Kidney (tissue), 13 donors: ENCODE measurements at regions not wholly inside any gene's neighbourhood (a gene's known extent, or its start where the extent isn't known, plus 50 kb on each side); places are given as distances from the start of the nearest gene placed in this dataset.

Experiments
- DNase-seq, 5 donors: peaks; one replicate each; pipeline ENCODE4 v3.0.0-alpha.2; 2013 to 2020
- FAIRE-seq: peaks from 2 replicates; lab custom pipeline; 2012; peaks lifted over from hg19 to GRCh38; lab: Jason Lieb, UNC
- H3K27ac ChIP-seq, 2 donors: one replicate each; pipeline ENCODE4 v1.7.0; 2013; ENCODE audit warnings: low read depth in 2 of 2, low read length in 2 of 2, inconsistent platforms in 1 of 2
- H3K27me3 ChIP-seq: one replicate; pipeline ENCODE4 v1.7.1; 2013; ENCODE audit warnings: low read length, inconsistent platforms; ENCODE audit not compliant: control insufficient read depth, insufficient read depth
- H3K36me3 ChIP-seq, 3 donors: one replicate each; pipeline versions ENCODE4 v1.7.0 to v1.7.1; 2013; ENCODE audit warnings: low read length in 3 of 3, control low read depth in 1 of 3, inconsistent platforms in 1 of 3; ENCODE audit not compliant: insufficient read depth in 3 of 3, control insufficient read depth in 2 of 3
- H3K4me1 ChIP-seq, 3 donors: one replicate each; pipeline versions ENCODE4 v1.7.0 to v1.7.1; 2013; ENCODE audit warnings: low read length in 3 of 3, inconsistent platforms in 1 of 3, low read depth in 1 of 3; ENCODE audit not compliant: control insufficient read depth in 2 of 3, insufficient read depth in 2 of 3
- H3K4me3 ChIP-seq, 3 donors: one replicate each; pipeline versions ENCODE4 v1.7.0 to v1.8.1; 2013; ENCODE audit warnings: low read length in 3 of 3, control low read depth in 1 of 3, inconsistent platforms in 1 of 3
- H3K9ac ChIP-seq, 3 donors: one replicate each; pipeline versions ENCODE4 v1.7.0 to v1.7.1; 2013; ENCODE audit warnings: low read length in 3 of 3, control low read depth in 1 of 3, inconsistent platforms in 1 of 3
- H3K9me3 ChIP-seq, 3 donors: one replicate each; pipeline versions ENCODE4 v1.7.0 to v1.7.1; 2013; ENCODE audit warnings: low read length in 3 of 3, control low read depth in 1 of 3, inconsistent platforms in 1 of 3; ENCODE audit not compliant: control insufficient read depth in 2 of 3, insufficient read depth in 1 of 3
- intact Hi-C: fragments of 100-400 bp; cut with DNase I; formaldehyde crosslinking; loops from one replicate; pipeline ENCODE4 v1.11.1; 2022
- TF ChIP-seq, protein P1 (sequence below): IDR thresholded peaks from 3 replicates; pipeline ENCODE4 v1.5.1; 2012; ENCODE audit warnings: mild to moderate bottlenecking, moderate library complexity, borderline replicate concordance; ENCODE audit not compliant: insufficient read depth; ENCODE audit errors: extremely low read depth
- donor health status: control.
- donor health status: control.
- donor health status: control.
- donor health status: control.
- donor health status: control.
- donor health status: DM: yes; HTN: yes; CAD: no.
- donor health status: Normal renal cell carcinoma (clear cell type).

DNA sequence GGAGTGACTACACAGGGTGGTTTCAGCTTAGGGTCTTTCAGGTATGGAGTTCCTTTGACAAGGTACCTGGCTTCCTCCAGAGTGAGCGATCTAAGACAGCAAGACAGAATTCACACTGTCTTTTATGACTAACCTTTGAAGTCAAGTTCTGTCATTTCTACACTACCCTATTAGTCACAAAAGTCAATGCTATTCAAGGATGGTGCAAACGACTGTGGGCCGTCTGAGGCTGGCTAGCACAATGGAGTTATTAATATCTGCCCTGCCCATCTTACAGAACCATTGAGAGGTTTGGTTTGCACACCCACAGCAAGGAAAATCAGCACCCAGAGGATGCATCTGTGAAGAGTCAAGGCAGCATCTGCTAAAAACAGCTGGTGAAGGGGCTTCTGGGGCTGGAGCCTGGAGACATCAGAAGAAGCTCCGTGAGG, 62.9 kb upstream of the XCR1 start:
- FAIRE-seq (no peak), DNase-seq (no peak)
- TF ChIP-seq, protein P1, sequence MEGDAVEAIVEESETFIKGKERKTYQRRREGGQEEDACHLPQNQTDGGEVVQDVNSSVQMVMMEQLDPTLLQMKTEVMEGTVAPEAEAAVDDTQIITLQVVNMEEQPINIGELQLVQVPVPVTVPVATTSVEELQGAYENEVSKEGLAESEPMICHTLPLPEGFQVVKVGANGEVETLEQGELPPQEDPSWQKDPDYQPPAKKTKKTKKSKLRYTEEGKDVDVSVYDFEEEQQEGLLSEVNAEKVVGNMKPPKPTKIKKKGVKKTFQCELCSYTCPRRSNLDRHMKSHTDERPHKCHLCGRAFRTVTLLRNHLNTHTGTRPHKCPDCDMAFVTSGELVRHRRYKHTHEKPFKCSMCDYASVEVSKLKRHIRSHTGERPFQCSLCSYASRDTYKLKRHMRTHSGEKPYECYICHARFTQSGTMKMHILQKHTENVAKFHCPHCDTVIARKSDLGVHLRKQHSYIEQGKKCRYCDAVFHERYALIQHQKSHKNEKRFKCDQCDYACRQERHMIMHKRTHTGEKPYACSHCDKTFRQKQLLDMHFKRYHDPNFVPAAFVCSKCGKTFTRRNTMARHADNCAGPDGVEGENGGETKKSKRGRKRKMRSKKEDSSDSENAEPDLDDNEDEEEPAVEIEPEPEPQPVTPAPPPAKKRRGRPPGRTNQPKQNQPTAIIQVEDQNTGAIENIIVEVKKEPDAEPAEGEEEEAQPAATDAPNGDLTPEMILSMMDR, result no peak
- no peaks in the 10 kb centered on the region for H3K9me3 ChIP-seq
- H3K4me1 ChIP-seq, result no peaks in the 10 kb centered on the region
- H3K27me3 ChIP-seq, result no peaks in the 10 kb centered on the region
- no peak overlapping the region for H3K9ac ChIP-seq
- intact Hi-C loops, result loop anchor here (10.0 kb wide), 1 partner anchor 115 kb away; the partner anchor contains the start of gene CCR1
- H3K36me3 ChIP-seq, result no peaks in the 10 kb centered on the region
- no peak overlapping the region for H3K4me3 ChIP-seq
- no peak overlapping the region for H3K27ac ChIP-seq

DNA sequence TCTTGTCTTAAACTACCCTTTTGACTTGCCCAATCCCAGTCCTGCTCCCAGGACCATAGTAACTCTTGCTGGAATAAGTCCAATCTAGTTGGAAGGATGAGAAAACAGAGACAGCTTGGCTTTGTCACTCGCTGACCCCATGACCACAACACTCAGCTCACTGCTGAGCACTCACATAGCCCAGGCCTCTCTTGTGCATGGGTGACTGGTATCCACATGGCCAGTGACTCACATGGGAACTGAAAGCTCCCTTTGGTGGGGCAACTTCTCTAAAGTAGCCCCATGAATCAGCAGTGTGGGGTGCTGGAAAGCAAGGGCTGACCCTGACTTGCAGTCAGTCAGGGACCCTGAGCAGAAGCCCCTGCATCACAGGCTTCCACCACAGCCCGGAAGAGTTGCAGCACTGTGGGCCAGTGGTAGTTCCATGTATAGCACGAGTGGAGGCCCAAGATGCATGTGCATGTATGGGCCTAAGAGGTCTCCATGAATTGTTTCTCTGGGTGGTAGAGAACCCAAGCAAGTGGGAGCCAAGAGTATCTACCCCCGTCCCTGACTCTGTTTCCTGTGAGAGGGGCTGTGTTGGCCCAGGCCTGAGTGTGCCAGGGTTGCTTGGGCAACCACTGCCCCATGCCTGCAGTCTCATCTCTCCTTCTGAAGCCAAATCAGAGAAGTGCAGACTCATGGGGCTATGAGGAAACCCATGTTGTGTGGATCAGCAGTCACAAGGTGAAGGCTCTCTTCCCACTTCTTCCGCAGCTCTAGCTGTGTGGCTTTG, 62.1 kb upstream of the XCR1 start:
- TF ChIP-seq, protein P1, result no peak
- Histone ChIP-seq H3K4me1 (no peaks in the 10 kb centered on the region), H3K36me3 (no peaks in the 10 kb centered on the region), H3K27me3 (no peaks in the 10 kb centered on the region), H3K9me3 (no peaks in the 10 kb centered on the region), H3K27ac (no peak overlapping the region), H3K4me3 (no peak overlapping the region), H3K9ac (no peak overlapping the region)
- no peak for FAIRE-seq
- peak in 2 of 5 donors; percentile 34 to 86 for DNase-seq
- intact Hi-C loops, result loop anchor here (10.0 kb wide), 2 partner anchors 115 to 285 kb away; partner anchors contain the start of genes CCR1 and CCR5

DNA sequence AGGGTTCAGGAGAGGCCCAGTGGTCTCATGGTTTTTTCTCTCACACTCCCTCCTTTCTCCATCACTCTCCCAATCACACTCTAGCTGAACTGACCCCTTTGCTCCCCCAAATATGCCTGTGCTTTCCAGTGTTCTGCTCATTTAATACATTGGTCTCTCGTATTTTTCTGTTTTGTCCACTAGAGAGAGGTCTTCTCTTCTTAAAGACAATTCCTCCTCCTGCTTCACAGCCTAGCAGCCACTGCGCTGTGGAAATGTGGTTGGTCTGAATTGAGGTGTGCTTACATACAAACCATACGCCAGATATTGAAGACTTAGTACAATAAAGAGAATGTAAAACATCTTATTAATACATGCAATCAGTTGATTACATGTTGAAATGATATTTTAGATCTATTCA, 60.6 kb upstream of the XCR1 start:
- intact Hi-C loops, result loop anchor here (10.0 kb wide), 1 partner anchor 287 kb away; the partner anchor contains the start of gene CCR5
- DNase-seq (peak in 1 of 5 donors; percentile 46), FAIRE-seq (no peak)
- no peak overlapping the region for H3K4me3 ChIP-seq
- no peak overlapping the region for H3K9ac ChIP-seq
- no peaks in the 10 kb centered on the region for H3K9me3 ChIP-seq
- H3K4me1 ChIP-seq, result no peaks in the 10 kb centered on the region
- no peak overlapping the region for H3K27ac ChIP-seq
- H3K27me3 ChIP-seq, result no peaks in the 10 kb centered on the region
- no peaks in the 10 kb centered on the region for H3K36me3 ChIP-seq
- TF ChIP-seq, protein P1, result peak; percentile 29
